SK-N-SH (cell line): ENCODE measurements at regions not wholly inside any gene's neighbourhood (a gene's known extent, or its start where the extent isn't known, plus 50 kb on each side); places are given as distances from the start of the nearest gene placed in this dataset.

Experiments
- CTCF ChIA-PET: fragments of 300-600, 350-600 bp; formaldehyde crosslinking; extraction: SDS; loops from one replicate; lab custom pipeline; 2021; lab: Yijun Ruan, JAX
- POLR2A ChIA-PET: fragments of 350-600 bp; sonication (Branson Sonifier 250); formaldehyde crosslinking; extraction: SDS; loops from one replicate; lab custom pipeline; 2020; ENCODE audit warnings: antibody characterized with exemption, inconsistent platforms; lab: Yijun Ruan, JAX
- DNase-seq: peaks from one replicate; pipeline ENCODE4 v3.0.0; 2012
- H2AFZ ChIP-seq: fragments of 200-600 bp; sonication (generic); 2 replicates; pipeline ENCODE4 v1.8.1; 2016; ENCODE audit warnings: antibody characterized with exemption, mild to moderate bottlenecking, low read depth
- H3F3A ChIP-seq: fragments of 200-600 bp; sonication (generic); replicated peaks from 2 replicates; pipeline ENCODE3; 2016; ENCODE audit warnings: antibody characterized with exemption, mild to moderate bottlenecking; ENCODE audit not compliant: insufficient read depth
- H3K27ac ChIP-seq, 2 experiments: fragments of 200-500 bp in 1 of 2; fragments of 200-600 bp in 1 of 2; sonication (Bioruptor generic) in 1 of 2; sonication (generic), shearing (Covaris generic) in 1 of 2; 2 replicates each; pipeline versions ENCODE4 v1.5.1 to v1.6.1; 2014 to 2016; ENCODE audit warnings: low read depth in 2 of 2, inconsistent platforms in 1 of 2, low read length in 1 of 2, mild to moderate bottlenecking in 1 of 2, mixed read lengths in 1 of 2
- H3K27me3 ChIP-seq: fragments of 200-600 bp; sonication (generic), shearing (Covaris generic); 2 replicates; pipeline ENCODE4 v1.6.1; 2016; ENCODE audit warnings: mixed run types; ENCODE audit not compliant: insufficient read depth
- H3K36me3 ChIP-seq, 2 experiments: fragments of 200-500 bp in 1 of 2; fragments of 200-600 bp in 1 of 2; sonication (Bioruptor generic) in 1 of 2; sonication (generic) in 1 of 2; replicated peaks in 1 of 2; 2 replicates each; pipeline versions ENCODE3 to v1.5.1; 2014 to 2016; ENCODE audit warnings: low read length in 1 of 2, mild to moderate bottlenecking in 1 of 2; ENCODE audit not compliant: insufficient read depth in 2 of 2, control insufficient read depth in 1 of 2
- H3K4me1 ChIP-seq, 2 experiments: fragments of 200-500 bp in 1 of 2; fragments of 200-600 bp in 1 of 2; sonication (Bioruptor generic) in 1 of 2; sonication (generic), shearing (Covaris generic) in 1 of 2; 2 replicates each; pipeline versions ENCODE4 v1.5.1 to v1.6.1; 2014 to 2016; ENCODE audit warnings: low read depth in 1 of 2, low read length in 1 of 2, mixed run types in 1 of 2; ENCODE audit not compliant: insufficient read depth in 2 of 2, control insufficient read depth in 1 of 2
- H3K4me2 ChIP-seq: fragments of 200-600 bp; sonication (generic), shearing (Covaris generic); 2 replicates; pipeline ENCODE4 v1.6.1; 2017; ENCODE audit warnings: mixed run types
- H3K4me3 ChIP-seq, 2 experiments: fragments of 200-500 bp in 1 of 2; fragments of 200-600 bp in 1 of 2; sonication (Bioruptor generic) in 1 of 2; sonication (generic), shearing (Covaris generic) in 1 of 2; 2 replicates each; pipeline versions ENCODE4 v1.5.1 to v1.8.1; 2014 to 2016; ENCODE audit warnings: low read depth in 2 of 2, inconsistent platforms in 1 of 2, low read length in 1 of 2, mild to moderate bottlenecking in 1 of 2, mixed read lengths in 1 of 2, moderate library complexity in 1 of 2
- H3K79me2 ChIP-seq: fragments of 200-600 bp; sonication (generic); 2 replicates; pipeline ENCODE4 v1.8.1; 2017; ENCODE audit warnings: mild to moderate bottlenecking; ENCODE audit not compliant: insufficient read depth
- H3K9ac ChIP-seq: fragments of 200-600 bp; sonication (generic); 2 replicates; pipeline ENCODE4 v1.6.1; 2017; ENCODE audit warnings: mixed run types
- H3K9me2 ChIP-seq: fragments of 200-600 bp; sonication (generic); 2 replicates; pipeline ENCODE4 v1.6.1; 2017; ENCODE audit warnings: mixed run types
- H3K9me3 ChIP-seq: fragments of 200-600 bp; sonication (generic); 2 replicates; pipeline ENCODE4 v1.6.1; 2017; ENCODE audit warnings: mixed run types, mild to moderate bottlenecking, moderate library complexity
- H4K20me1 ChIP-seq: fragments of 200-600 bp; sonication (generic); 2 replicates; pipeline ENCODE4 v1.6.1; 2017; ENCODE audit warnings: mild to moderate bottlenecking, mixed run types; ENCODE audit not compliant: insufficient read depth
- CTCF ChIP-seq: fragments of 200-600 bp; sonication (generic); IDR thresholded peaks from 2 replicates; pipeline ENCODE4 v1.6.1; 2017; ENCODE audit warnings: antibody characterized with exemption, mild to moderate bottlenecking, moderate library complexity
- ELF1 ChIP-seq: IDR thresholded peaks from 2 replicates; pipeline ENCODE4 v1.4.0; 2012
- FOSL2 ChIP-seq: IDR thresholded peaks from 2 replicates; pipeline ENCODE4 v1.4.0; 2012; ENCODE audit warnings: low read depth, mild to moderate bottlenecking, moderate library complexity, borderline replicate concordance
- JUND ChIP-seq: IDR thresholded peaks from 2 replicates; pipeline ENCODE4 v1.4.0; 2012
- MEF2A ChIP-seq: IDR thresholded peaks from 2 replicates; pipeline ENCODE4 v1.4.0; 2012; ENCODE audit warnings: low read depth, borderline replicate concordance
- RAD21 ChIP-seq: IDR thresholded peaks from 2 replicates; pipeline ENCODE4 v1.6.1; 2012; ENCODE audit warnings: mild to moderate bottlenecking, low read length
- REST ChIP-seq: IDR thresholded peaks from 2 replicates; pipeline ENCODE4 v1.6.1; 2012; ENCODE audit warnings: mild to moderate bottlenecking, low read depth, low read length, moderate library complexity
- TCF12 ChIP-seq: IDR thresholded peaks from 2 replicates; pipeline ENCODE4 v1.4.0; 2012
- WGBS: methylation state at CpG from one replicate; pipeline ENCODE4 v1.1.6; 2017; ENCODE audit warnings: low lambda C conversion rate; 5-methylcytosine and 5-hydroxymethylcytosine counted together

GRCh38 chr3:64301476-64301875 is 76.2 kb upstream of the PRICKLE2 start (continued):
- TF ChIP-seq CTCF: no peak

GRCh38 chr3:64300790-64301423 is 75.6 kb upstream of the PRICKLE2 start:
- ChIA-PET CTCF (no interaction called here), POLR2A (no interaction called here)
- TF ChIP-seq REST (no peak), ELF1 (0 out of 2 replicates have a peak, but pooled peaks have one; percentile 16), TCF12 (peak; percentile 47; the same call in 1 of the 2 replicates)
- DNase-seq: no peak
- H3K4me3 ChIP-seq: no peak overlapping the region
- H3K9ac ChIP-seq: no peak overlapping the region
- H3K36me3 ChIP-seq: no peaks in the 10 kb centered on the region
- H3K27ac ChIP-seq: no peak overlapping the region
- H3F3A ChIP-seq: peaks cover 5% of the 10 kb centered on the region
- H2AFZ ChIP-seq: no peak overlapping the region
- H3K4me1 ChIP-seq: no peaks in the 10 kb centered on the region; a peak in 1 of 4 replicates
- no peak overlapping the region for H3K4me2 ChIP-seq
- WGBS: 35% methylated on average over 1 of the region's 1 CpG
- H3K9me2 ChIP-seq: no peaks in the 10 kb centered on the region
- no peaks in the 10 kb centered on the region for H3K79me2 ChIP-seq
- 0 out of 2 replicates have a peak, but pooled peaks cover 2% of the 10 kb centered on the region for H3K9me3 ChIP-seq
- H3K27me3 ChIP-seq: no peaks in the 10 kb centered on the region
- H4K20me1 ChIP-seq: no peaks in the 10 kb centered on the region

- Histone ChIP-seq H3K79me2 (no peaks in the 10 kb centered on the region), H3F3A (peaks cover 17% of the 10 kb centered on the region), H2AFZ (no peak overlapping the region), H3K9ac (no peak overlapping the region), H3K9me3 (0 out of 2 replicates have a peak, but pooled peaks cover 2% of the 10 kb centered on the region), H4K20me1 (no peaks in the 10 kb centered on the region), H3K4me3 (no peak overlapping the region), H3K27me3 (no peaks in the 10 kb centered on the region), H3K9me2 (no peaks in the 10 kb centered on the region), H3K36me3 (no peaks in the 10 kb centered on the region), H3K4me1 (peaks cover 0 to 8% of the 10 kb centered on the region in 2 experiments; a peak in 2 of 4 replicates), H3K27ac (peak overlapping the region in 1 of 2 experiments; percentile 7; a peak in 1 of 4 replicates), H3K4me2 (no peak overlapping the region)
- CTCF ChIA-PET: interaction anchor here (0.6 to 0.9 kb wide), 2 partner anchors 275 to 289 kb away, joined by 3 to 4 read pairs; no protein-coding TSS in a partner anchor
- no peak for TF ChIP-seq RAD21
- TF ChIP-seq JUND: 0 out of 2 replicates have a peak, but pooled peaks have one; percentile 5
- 0 out of 2 replicates have a peak, but pooled peaks have one; percentile 8 for TF ChIP-seq FOSL2
- no peak for TF ChIP-seq MEF2A
- WGBS: 55% methylated on average over 1 of the region's 1 CpG
- POLR2A ChIA-PET: no interaction called here
- no peak for DNase-seq
Observed at GRCh38 chr3:64299206-64299605, 73.9 kb upstream of the PRICKLE2 start.
